CD4-positive, alpha-beta T cell treated with Interleukin-6 at 100 ng/mL for 8 hours (primary cell): ENCODE measurements at regions not wholly inside any gene's neighbourhood (a gene's known extent, or its start where the extent isn't known, plus 50 kb on each side); places are given as distances from the start of the nearest gene placed in this dataset.
"Not testable (repeated sequence)": the region's sequence is repeated elsewhere in the genome, so short reads cannot be mapped to it uniquely, and the experiment has no call there.

ENCODE experiments used
- DNase-seq: peaks from one replicate; pipeline ENCODE4 v3.0.0-alpha.2; 2020; ENCODE audit warnings: mixed read lengths, low spot score

DNA sequence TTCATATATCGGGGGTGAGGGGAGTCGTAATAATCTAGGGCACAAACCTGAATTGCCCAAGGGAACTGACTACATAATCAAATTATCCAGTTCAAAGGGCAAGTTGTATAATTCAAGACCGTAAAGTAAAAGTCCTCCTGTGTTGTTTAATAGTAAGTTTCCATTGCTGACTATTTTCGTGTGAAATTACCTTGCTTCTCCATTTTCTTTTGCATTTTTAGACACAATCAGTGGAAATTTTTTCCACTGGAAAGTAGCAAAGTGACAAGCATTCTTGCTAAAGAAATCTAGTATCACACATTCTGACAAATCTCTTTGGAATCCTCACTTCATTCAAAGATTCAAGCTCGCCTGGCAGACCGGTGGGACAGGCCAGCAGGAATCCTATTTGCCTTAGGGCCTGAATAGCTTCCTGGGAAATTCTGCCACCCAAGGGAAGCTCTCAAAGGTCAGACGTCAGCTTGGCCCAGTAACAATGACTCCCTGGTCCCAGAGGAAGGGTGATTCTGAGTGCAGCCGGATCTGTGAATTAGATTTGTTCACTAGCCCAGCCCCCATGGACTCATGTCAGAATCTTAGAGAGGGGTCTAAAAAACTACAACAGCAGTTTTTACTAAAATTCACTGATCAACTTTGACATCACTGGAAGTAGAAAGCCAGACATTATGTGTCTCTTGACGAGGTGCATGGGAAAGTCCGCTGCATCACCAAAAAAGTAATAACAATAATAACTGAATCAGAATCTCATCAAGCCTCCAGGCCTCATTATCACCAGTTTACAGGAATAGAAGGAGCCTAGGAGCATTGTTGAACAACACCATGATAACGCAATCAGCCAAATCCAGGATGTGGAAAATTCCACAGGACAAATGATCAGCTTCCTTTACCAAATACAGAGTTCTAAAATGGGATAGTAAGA lies 161.0 kb downstream of the SKIDA1 start:
- DNase-seq = no peak

- DNase-seq = no peak
Observed at GRCh38 chr10:21363731-21364104, 161.8 kb downstream of the SKIDA1 start.

DNA sequence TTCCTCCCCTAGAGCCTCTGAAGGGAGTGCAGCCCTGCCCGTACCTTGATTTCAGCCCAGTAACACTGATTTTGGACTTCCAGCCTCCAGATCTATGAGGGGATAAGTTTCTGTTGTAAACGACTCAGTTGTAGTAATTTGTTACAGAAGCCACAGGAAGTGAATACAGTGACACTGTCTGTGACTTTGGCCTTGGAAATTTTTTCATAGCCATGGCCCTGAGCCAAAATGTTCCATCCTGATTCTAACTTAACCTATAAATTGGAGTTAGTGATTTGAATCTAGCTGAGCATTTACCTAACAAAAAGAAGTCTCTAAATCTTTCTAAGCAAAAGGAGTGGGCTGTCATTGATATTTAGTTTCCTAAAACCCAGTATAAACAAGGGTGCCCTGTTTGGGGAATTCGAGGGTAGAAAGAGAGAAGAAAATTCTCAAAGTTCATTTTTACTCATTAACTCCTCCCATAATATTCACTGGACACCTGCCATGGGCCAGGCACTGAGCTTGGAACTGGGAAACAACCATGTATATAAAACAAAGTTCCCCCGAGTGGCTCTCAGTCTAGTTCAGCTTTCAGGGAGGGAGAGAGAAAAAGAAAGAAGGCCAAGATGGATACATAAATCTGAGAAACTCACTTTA lies 162.3 kb downstream of the SKIDA1 start:
- no peak for DNase-seq

DNA sequence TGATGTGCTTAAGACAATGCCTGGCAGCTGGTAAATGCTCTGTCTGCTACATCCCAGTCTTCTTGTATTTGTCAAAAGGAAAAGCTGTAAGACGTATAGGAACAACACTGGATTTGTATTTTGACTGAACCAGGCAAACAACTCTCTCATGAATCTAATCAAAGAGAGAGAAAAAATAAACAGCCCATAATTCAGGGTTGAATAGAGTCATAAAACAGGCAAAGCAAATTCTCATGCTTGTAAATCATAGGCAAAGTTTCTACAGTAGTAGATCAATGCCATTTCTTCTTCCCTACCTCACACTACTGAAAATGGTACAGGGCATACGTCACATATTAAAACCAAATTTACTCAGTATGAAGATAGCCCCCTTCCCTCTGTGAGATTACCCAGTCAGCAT lies 166.3 kb downstream of the SKIDA1 start:
- no peak for DNase-seq

- no peak for DNase-seq
Observed at GRCh38 chr10:21355591-21356011, 169.9 kb downstream of the SKIDA1 start.

- DNase-seq = no peak
Observed at GRCh38 chr10:21352886-21353285, 172.6 kb downstream of the SKIDA1 start.

DNA sequence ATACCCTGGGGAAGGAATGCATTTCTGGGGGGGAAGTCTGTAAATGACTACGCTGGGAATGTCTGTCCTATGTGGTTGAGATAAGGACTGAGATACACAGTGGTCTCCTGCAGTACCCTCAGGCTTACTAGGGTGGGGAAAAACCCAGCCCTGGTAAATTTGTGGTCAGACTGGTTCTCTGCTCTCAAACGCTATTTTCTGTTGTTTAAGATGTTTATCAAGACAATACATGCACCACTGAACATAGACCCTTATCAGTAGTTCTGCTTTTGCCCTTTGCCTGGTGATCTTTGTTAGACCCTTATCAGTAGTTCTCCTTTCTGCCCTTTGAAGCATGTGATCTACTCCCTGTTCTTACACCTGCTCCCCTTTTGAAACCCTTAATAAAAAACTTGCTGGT lies 173.9 kb downstream of the SKIDA1 start:
- DNase-seq = not testable (repeated sequence)

GRCh38 chr10:21349912-21350286 lies 175.6 kb downstream of the SKIDA1 start:
- no peak for DNase-seq

DNA sequence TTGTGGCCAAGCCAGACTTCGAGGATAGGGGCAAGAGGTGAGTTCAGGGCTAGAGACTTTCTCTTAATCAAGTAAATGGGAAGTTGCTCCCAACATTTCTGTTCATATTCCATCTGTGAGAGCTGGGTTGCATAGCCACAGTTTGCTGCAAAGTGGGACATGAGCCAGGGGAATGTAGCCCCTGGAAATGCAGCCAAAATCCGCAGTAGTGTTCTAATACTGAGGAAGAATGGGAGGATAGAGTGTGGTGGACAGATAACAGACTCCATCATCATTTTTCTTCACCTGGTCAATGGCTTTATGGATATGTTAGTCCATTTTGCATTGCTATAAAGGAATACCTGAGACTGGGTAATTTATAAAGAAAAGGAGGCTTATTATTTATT lies 177.7 kb downstream of the SKIDA1 start:
- no peak for DNase-seq

GRCh38 chr10:21347043-21347784 lies 178.3 kb downstream of the SKIDA1 start:
- no peak for DNase-seq

- no peak for DNase-seq
Observed at GRCh38 chr10:21343087-21343486, 182.4 kb downstream of the SKIDA1 start.

DNA sequence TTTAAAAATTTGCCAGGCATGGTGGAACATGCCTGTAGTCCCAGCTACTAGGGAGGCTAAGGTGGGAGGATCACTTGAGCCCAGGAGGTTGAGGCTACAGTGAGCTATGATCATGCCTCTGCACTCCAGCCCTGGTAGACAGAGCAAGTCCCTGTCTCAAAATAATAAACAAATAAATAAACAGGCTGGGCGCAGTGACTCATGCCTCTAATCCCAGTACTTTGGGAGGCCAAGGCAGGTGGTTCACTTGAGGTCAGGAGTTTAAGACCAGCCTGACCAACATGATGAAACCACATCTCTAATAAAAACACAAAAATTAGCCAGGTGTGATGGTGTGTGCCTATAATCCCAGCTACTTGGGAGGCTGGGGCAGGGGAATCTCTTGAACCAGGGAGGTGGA lies 183.0 kb downstream of the SKIDA1 start:
- DNase-seq = not testable (repeated sequence)

DNA sequence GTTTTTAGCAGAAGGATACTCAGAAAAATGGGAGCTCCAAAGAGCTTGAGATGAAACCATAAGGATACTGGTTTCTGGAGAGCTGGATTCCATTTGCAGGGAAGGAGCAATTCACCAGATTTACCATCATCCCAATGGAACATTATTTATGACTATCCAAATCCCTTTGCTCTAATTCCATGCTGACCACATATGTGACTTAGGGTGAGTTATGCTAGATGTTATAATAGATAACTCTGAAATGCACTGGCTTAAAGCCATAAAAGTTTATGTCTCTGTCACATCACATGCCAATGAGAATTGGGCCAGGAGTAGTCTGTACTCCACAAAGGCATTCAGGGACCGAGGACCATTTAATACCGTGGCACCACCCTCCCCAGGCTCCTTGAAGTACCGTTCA lies 185.2 kb downstream of the SKIDA1 start:
- no peak for DNase-seq

- DNase-seq = no peak
Observed at GRCh38 chr10:21337171-21337792, 188.2 kb downstream of the SKIDA1 start.

GRCh38 chr10:21336476-21337170 lies 188.9 kb downstream of the SKIDA1 start:
- DNase-seq = no peak

DNA sequence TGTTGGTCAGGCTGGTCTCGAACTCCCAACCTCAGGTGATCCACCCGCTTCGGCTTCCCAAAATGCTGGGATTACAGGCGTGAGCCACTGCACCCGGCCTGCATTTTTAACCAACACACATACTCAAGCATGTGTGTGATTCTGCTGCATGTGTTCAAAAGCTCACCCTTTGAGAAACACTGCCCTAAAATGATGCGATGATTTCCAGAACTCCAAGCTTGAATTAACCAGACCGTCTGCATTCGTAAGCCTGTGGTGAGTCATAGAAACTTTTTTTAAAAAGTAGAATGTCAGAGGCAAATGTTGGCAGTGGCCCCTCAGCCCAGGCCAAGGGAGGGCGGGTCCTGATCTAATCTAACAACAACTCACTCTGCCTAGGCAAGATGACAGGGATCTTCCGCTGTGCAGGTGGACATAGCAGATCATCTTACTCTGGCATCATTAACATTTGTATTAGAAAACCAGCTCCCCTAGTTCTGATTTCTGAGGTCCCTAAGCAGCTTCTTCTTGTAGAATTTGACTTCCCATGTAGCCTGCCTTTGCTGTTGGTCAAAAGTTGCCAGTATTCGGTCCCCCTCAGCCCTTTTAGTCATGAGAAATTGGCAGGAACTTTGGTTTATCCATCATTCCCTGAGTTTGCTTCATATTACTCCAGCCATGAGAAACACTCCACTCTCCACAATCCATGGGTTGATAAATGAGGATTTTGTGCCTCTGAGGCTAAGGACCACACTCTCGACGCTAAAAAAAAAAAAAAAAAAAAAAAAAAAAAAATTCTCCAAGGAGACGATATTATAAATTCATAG lies 190.4 kb downstream of the SKIDA1 start:
- no peak for DNase-seq

- DNase-seq = no peak
Observed at GRCh38 chr10:21330628-21331020, 194.9 kb downstream of the SKIDA1 start.

DNA sequence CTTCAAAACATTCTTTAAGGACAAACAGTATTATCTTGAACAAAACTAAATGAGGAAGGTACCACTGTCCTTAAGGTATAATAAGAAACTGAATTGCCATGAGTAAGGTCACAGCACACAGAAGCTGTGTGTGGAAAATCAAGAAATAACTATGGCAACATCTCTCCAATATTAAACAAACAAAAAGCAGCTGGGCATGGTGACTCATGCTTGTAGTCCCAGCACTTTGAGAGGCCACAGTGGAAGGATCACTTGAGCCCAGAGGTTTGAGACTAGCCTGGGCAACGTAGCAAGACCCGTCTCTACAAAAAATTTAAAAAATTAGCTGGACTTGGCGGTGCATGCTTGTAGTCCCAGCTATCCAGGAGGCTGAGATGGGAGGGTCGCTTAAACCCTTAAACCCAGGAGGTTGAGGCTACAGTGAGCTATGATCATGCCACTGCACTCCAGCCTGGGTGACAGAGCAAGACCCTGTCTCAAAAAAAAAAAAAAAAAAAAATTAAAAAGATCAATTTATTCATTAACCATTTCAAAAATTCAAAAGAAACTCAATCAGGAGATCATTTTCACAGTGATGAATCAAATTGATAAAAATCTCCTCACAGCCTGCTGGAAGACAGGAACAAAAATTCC lies 195.4 kb downstream of the SKIDA1 start:
- no peak for DNase-seq

DNA sequence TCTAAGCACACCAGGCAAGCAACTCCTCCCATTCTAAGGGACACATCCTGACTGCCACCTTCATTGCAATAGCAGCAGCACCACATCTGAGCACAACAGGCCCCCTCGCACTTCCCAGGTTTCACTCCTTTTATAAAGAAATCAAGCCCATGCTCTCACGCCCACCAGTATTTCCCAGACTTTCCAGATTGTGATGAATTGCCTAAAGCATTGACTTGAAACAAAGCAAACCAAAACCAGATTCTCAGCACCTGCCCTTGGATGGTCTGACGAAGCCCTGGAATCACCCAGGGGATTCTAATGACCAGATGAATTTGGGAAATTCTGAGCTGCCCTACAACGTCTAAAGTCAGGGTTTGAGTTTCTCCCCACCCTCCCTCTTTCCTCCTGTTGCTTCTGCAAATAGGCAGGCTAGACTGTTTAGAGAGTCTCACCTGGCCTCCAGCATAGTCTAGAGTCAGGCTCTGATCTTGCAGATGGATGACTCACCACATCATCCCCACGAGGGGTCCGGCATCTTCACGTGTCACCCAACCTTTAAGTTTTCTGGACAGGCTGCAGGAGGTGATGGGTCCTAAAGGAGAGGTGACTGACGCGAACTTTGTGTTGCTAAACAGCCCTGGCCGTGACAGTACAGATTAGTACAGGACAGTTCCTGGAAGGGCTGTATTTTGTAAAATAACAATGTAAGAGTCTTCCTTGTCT lies 198.0 kb downstream of the SKIDA1 start:
- DNase-seq = no peak
